ENCODE measurements at regions not wholly inside any gene's neighbourhood (a gene's known extent, or its start where the extent isn't known, plus 50 kb on each side); places are given as distances from the start of the nearest gene placed in this dataset.

DNA sequence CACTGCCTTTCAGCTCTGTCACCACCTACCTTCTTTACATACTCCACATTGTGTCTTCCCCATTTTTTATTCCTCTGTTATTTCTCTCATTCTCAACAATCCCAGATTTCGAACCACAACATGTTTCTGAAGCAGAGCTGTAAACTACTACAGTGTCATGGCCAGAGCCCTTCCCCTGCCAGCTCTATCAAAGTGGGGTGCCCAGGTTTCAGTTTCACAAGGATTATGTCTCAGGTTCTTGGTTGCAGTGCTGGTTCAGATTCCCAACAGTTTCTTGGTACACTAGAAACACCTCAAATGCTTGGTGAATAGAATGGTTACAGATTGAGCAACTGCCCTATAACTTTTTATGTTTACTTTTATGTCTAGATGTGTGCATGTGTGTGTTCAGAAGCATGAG, 172.7 kb upstream of the MTNR1B start:
- TF ChIP-seq, protein P1, sequence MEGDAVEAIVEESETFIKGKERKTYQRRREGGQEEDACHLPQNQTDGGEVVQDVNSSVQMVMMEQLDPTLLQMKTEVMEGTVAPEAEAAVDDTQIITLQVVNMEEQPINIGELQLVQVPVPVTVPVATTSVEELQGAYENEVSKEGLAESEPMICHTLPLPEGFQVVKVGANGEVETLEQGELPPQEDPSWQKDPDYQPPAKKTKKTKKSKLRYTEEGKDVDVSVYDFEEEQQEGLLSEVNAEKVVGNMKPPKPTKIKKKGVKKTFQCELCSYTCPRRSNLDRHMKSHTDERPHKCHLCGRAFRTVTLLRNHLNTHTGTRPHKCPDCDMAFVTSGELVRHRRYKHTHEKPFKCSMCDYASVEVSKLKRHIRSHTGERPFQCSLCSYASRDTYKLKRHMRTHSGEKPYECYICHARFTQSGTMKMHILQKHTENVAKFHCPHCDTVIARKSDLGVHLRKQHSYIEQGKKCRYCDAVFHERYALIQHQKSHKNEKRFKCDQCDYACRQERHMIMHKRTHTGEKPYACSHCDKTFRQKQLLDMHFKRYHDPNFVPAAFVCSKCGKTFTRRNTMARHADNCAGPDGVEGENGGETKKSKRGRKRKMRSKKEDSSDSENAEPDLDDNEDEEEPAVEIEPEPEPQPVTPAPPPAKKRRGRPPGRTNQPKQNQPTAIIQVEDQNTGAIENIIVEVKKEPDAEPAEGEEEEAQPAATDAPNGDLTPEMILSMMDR (IDR thresholded peaks at IDR 0.05), result no peak
- no peak for TF ChIP-seq POLR2A (IDR thresholded peaks at IDR 0.05)
